ENCODE measurements at regions not wholly inside any gene's neighbourhood (a gene's known extent, or its start where the extent isn't known, plus 50 kb on each side); places are given as distances from the start of the nearest gene placed in this dataset.

- TF ChIP-seq FOXA1 (IDR thresholded peaks at IDR 0.05) (no peak), L3MBTL2 (conservative IDR thresholded peaks at IDR 0.05) (no peak), BHLHE40 (IDR thresholded peaks at IDR 0.05; ENCODE audit: borderline replicate concordance) (no peak), SP1 (IDR thresholded peaks at IDR 0.05) (no peak), ELF4 (IDR thresholded peaks at IDR 0.05) (no peak), NFRKB (IDR thresholded peaks at IDR 0.05) (no peak), FOXM1 (IDR thresholded peaks at IDR 0.05; ENCODE audit: borderline replicate concordance) (no peak)
Observed at GRCh38 chr1:94670273-94670672, 128.7 kb upstream of the F3 start.
